Spleen (tissue), 11 donors: ENCODE measurements at regions not wholly inside any gene's neighbourhood (a gene's known extent, or its start where the extent isn't known, plus 50 kb on each side); places are given as distances from the start of the nearest gene placed in this dataset.

ENCODE experiments used
- DNase-seq: peaks from one replicate; pipeline ENCODE4 v3.0.0-alpha.2; 2020
- H3K27ac ChIP-seq, 8 donors: fragments of 200-600 bp; sonication (generic) in 7 of 8; 1 replicate in 4 of 8; 2 replicates in 4 of 8; pipeline versions ENCODE4 v1.5.0 to v1.8.0; 2016 to 2021; ENCODE audit warnings: inconsistent platforms in 4 of 8, mild to moderate bottlenecking in 4 of 8, moderate library complexity in 1 of 8
- H3K27me3 ChIP-seq, 7 donors: fragments of 200-600 bp; sonication (generic) in 6 of 7; replicated peaks in 1 of 7; 1 replicate in 4 of 7; 2 replicates in 3 of 7; pipeline versions ENCODE4 v1.5.0 to v1.8.0; 2016 to 2021; ENCODE audit warnings: inconsistent platforms in 3 of 7, mild to moderate bottlenecking in 1 of 7
- H3K36me3 ChIP-seq, 6 donors: fragments of 200-600 bp; sonication (generic) in 5 of 6; 1 replicate in 4 of 6; 2 replicates in 2 of 6; pipeline versions ENCODE4 v1.5.0 to v1.8.0; 2016 to 2021; ENCODE audit warnings: inconsistent platforms in 2 of 6
- H3K4me1 ChIP-seq, 6 donors: fragments of 200-600 bp; sonication (generic) in 5 of 6; 1 replicate in 3 of 6; 2 replicates in 3 of 6; pipeline versions ENCODE4 v1.5.0 to v1.8.0; 2016 to 2021; ENCODE audit warnings: inconsistent platforms in 3 of 6
- H3K4me3 ChIP-seq, 8 donors: fragments of 200-600 bp; sonication (generic) in 7 of 8; 1 replicate in 4 of 8; 2 replicates in 4 of 8; pipeline versions ENCODE4 v1.5.0 to v1.8.0; 2016 to 2021; ENCODE audit warnings: inconsistent platforms in 4 of 8, mild to moderate bottlenecking in 4 of 8, moderate library complexity in 2 of 8
- H3K9me3 ChIP-seq, 8 donors: fragments of 200-600 bp; sonication (generic) in 7 of 8; 1 replicate in 4 of 8; 2 replicates in 4 of 8; pipeline versions ENCODE4 v1.5.0 to v1.8.0; 2016 to 2021; ENCODE audit warnings: inconsistent platforms in 4 of 8
- CTCF ChIP-seq, 11 experiments: fragments of 200-600 bp in 7 of 11; fragments of 450-650 bp in 4 of 11; sonication (generic) in 4 of 11; IDR thresholded peaks in 8 of 11; conservative IDR thresholded peaks in 3 of 11; 1 replicate in 7 of 11; 2 replicates in 4 of 11; pipeline versions ENCODE4 v1.4.0 to v1.8.0; 2016 to 2021; ENCODE audit warnings: antibody characterized with exemption in 11 of 11, inconsistent platforms in 4 of 11, mild to moderate bottlenecking in 1 of 11
- POLR2A ChIP-seq, 3 donors: fragments of 450-650 bp; IDR thresholded peaks; one replicate each; pipeline ENCODE4 v1.5.1; 2017; ENCODE audit warnings: antibody characterized with exemption in 3 of 3, mild to moderate bottlenecking in 1 of 3
- POLR2AphosphoS5 ChIP-seq, 3 donors: sonication (generic); formaldehyde crosslinking; IDR thresholded peaks; one replicate each; pipeline ENCODE4 v1.5.1; 2017; ENCODE audit warnings: antibody characterized with exemption in 3 of 3
- WGBS, 5 donors: extraction: QIAGEN DNeasy Blood & Tissue Kit in 3 of 5; methylation state at CpG; one replicate each; pipeline versions ENCODE4 v1.1.5 to v1.1.7; 2013 to 2018; 5-methylcytosine and 5-hydroxymethylcytosine counted together
- intact Hi-C: fragments of 100-400 bp; cut with DNase I; formaldehyde crosslinking; loops from one replicate; pipeline ENCODE4 v1.15.0; 2023; ENCODE audit warnings: low total_unique reads
- donor health status: healthy with polysubstance abuse.
- donor health status: DM: no; HTN: no; CAD: no; lungs with moderate emphysema.
- donor health status: DM: no; HTN: no; CAD: no.
- donor health status: Bipolar disorder and iron deficiency.
- donor health status: healthy.
- donor health status: DM: no; HTN: no; CAD: no.
- donor health status: DM: yes; HTN: yes; CAD: no.

- DNase-seq: peak; percentile 35
- no peaks in the 10 kb centered on the region for H3K9me3 ChIP-seq
- 46 to 57% (median 54%) methylated on average over 4 of the region's 4 CpGs for WGBS, 5 donors
- TF ChIP-seq POLR2AphosphoS5 (IDR thresholded peaks at IDR 0.05): no peak
- TF ChIP-seq POLR2A (IDR thresholded peaks at IDR 0.05): no peak
- TF ChIP-seq CTCF (IDR thresholded peaks at IDR 0.05 in 8 of 11, conservative IDR thresholded peaks at IDR 0.05 in 3 of 11): no peak
- no peaks in the 10 kb centered on the region for H3K4me1 ChIP-seq
- intact Hi-C loops: no loop called here
- H3K27ac ChIP-seq: no peak overlapping the region
- peaks cover 0 to 74% (median 0%) of the 10 kb centered on the region in 7 donors for H3K27me3 ChIP-seq
- no peak overlapping the region for H3K4me3 ChIP-seq
- H3K36me3 ChIP-seq: no peaks in the 10 kb centered on the region
Measured at GRCh38 chr5:3102531-3102930, 351.1 kb upstream of the IRX2 start.

GRCh38 chr5:3101561-3101960 is 350.1 kb upstream of the IRX2 start:
- no peak overlapping the region for H3K4me3 ChIP-seq
- intact Hi-C loops: no loop called here
- peaks cover 0 to 65% (median 0%) of the 10 kb centered on the region in 7 donors for H3K27me3 ChIP-seq
- WGBS, 5 donors: 22 to 36% (median 31%) methylated on average over 6 of the region's 6 CpGs
- H3K9me3 ChIP-seq: no peaks in the 10 kb centered on the region
- no peaks in the 10 kb centered on the region for H3K36me3 ChIP-seq
- H3K27ac ChIP-seq: no peak overlapping the region
- no peaks in the 10 kb centered on the region for H3K4me1 ChIP-seq
- TF ChIP-seq POLR2A (IDR thresholded peaks at IDR 0.05): no peak
- peak; percentile 16 for DNase-seq

GRCh38 chr5:3100921-3101551 is 349.6 kb upstream of the IRX2 start:
- peaks cover 0 to 62% (median 0%) of the 10 kb centered on the region in 7 donors for H3K27me3 ChIP-seq
- no peak for TF ChIP-seq POLR2AphosphoS5 (IDR thresholded peaks at IDR 0.05)
- TF ChIP-seq POLR2A (IDR thresholded peaks at IDR 0.05): no peak
- TF ChIP-seq CTCF (IDR thresholded peaks at IDR 0.05 in 8 of 11, conservative IDR thresholded peaks at IDR 0.05 in 3 of 11): no peak

GRCh38 chr5:3099954-3100353 is 348.5 kb upstream of the IRX2 start:
- WGBS, 5 donors: 67 to 100% (median 71%) methylated on average over 4 to 6 of the region's 6 CpGs
- no peak for DNase-seq
- intact Hi-C loops: no loop called here
- H3K4me3 ChIP-seq: no peak overlapping the region
- no peaks in the 10 kb centered on the region for H3K36me3 ChIP-seq
- H3K4me1 ChIP-seq: no peaks in the 10 kb centered on the region
- peaks cover 0 to 51% (median 0%) of the 10 kb centered on the region in 7 donors for H3K27me3 ChIP-seq
- TF ChIP-seq CTCF (IDR thresholded peaks at IDR 0.05 in 8 of 11, conservative IDR thresholded peaks at IDR 0.05 in 3 of 11) (no peak), POLR2AphosphoS5 (IDR thresholded peaks at IDR 0.05) (no peak), POLR2A (IDR thresholded peaks at IDR 0.05) (no peak)
- H3K27ac ChIP-seq: no peak overlapping the region
- no peaks in the 10 kb centered on the region for H3K9me3 ChIP-seq

More at GRCh38 chr5:3100921-3101551, 349.6 kb upstream of the IRX2 start:
- Histone ChIP-seq H3K4me1 (no peaks in the 10 kb centered on the region), H3K9me3 (no peaks in the 10 kb centered on the region), H3K36me3 (no peaks in the 10 kb centered on the region), H3K4me3 (no peak overlapping the region), H3K27ac (no peak overlapping the region)
- WGBS, 5 donors: 26 to 31% (median 29%) methylated on average over 14 of the region's 14 CpGs
- intact Hi-C loops: no loop called here
- peak; percentile 62 for DNase-seq
